Stimulated activated naive CD8-positive, alpha-beta T cell treated with anti-CD3 and anti-CD28 coated beads, Interleukin-15, amount 100 ng/mL, for 72 hours (primary cell): ENCODE measurements at regions not wholly inside any gene's neighbourhood (a gene's known extent, or its start where the extent isn't known, plus 50 kb on each side); places are given as distances from the start of the nearest gene placed in this dataset.
A peak's percentile ranks its signal among the peaks of the same experiment; 100 is the strongest.

ENCODE experiments used
- ATAC-seq: fragments of 150-1000 bp; cut with Tn5 transposase; 2 replicates; pipeline ENCODE4 v1.10.0; 2021; ENCODE audit warnings: mild to moderate bottlenecking, moderate library complexity
- DNase-seq, 2 donors: peaks; one replicate each; pipeline ENCODE4 v3.0.0; 2021 to 2022
- H3K27ac Mint-ChIP-seq, 2 donors: one replicate each; pipeline ENCODE4 v1.8.0; 2022; ENCODE audit warnings: mild to moderate bottlenecking in 2 of 2, mixed read lengths in 2 of 2, moderate library complexity in 2 of 2
- H3K27me3 Mint-ChIP-seq: one replicate; pipeline ENCODE4 v1.8.0; 2022; ENCODE audit warnings: mixed read lengths
- H3K4me1 Mint-ChIP-seq: one replicate; pipeline ENCODE4 v1.8.0; 2022; ENCODE audit warnings: mild to moderate bottlenecking, mixed read lengths
- H3K4me3 Mint-ChIP-seq, 2 donors: one replicate each; pipeline ENCODE4 v1.8.0; 2022; ENCODE audit warnings: mild to moderate bottlenecking in 2 of 2, mixed read lengths in 2 of 2, moderate library complexity in 1 of 2
- H3K9me3 Mint-ChIP-seq, 2 donors: one replicate each; pipeline ENCODE4 v1.8.0; 2022; ENCODE audit warnings: mixed read lengths in 2 of 2

DNA sequence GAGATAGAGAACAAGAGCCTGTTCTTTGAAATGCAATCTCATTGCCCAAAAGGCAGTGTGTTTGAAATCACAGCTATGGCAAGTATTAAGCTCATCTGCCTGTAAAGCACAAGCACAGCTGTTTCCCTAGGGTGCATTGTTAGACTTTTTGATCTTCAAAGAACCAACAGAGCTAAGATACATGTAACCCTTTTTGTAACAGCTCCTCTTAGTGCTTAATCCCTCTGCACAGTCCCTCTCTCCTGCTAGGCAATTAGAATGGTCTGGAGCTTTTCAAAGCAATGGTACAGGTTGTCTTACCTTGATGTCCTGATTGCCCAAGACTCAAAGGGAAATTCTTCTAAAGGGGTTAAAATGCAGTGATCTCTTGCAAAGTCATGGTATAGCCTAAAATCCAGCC lies 249.6 kb upstream of the CHRM2 start:
- Mint-ChIP-seq H3K9me3 (peaks cover 6 to 7% of the 10 kb centered on the region in 2 donors), H3K4me1 (no peaks in the 10 kb centered on the region), H3K27ac (no peak overlapping the region), H3K4me3 (no peak overlapping the region), H3K27me3 (no peaks in the 10 kb centered on the region)
- no peak for DNase-seq
- ATAC-seq, result no peak

GRCh38 chr7:136617176-136617575 lies 251.3 kb upstream of the CHRM2 start:
- no peak overlapping the region for H3K27ac Mint-ChIP-seq
- no peaks in the 10 kb centered on the region for H3K4me1 Mint-ChIP-seq
- ATAC-seq, result no peak
- H3K9me3 Mint-ChIP-seq, result peaks cover 13 to 15% of the 10 kb centered on the region in 2 donors
- H3K27me3 Mint-ChIP-seq, result no peaks in the 10 kb centered on the region
- no peak for DNase-seq
- no peak overlapping the region for H3K4me3 Mint-ChIP-seq

- H3K4me3 Mint-ChIP-seq, result no peak overlapping the region
- H3K27me3 Mint-ChIP-seq, result no peaks in the 10 kb centered on the region
- peaks cover 0 to 8% of the 10 kb centered on the region in 2 donors for H3K9me3 Mint-ChIP-seq
- H3K4me1 Mint-ChIP-seq, result no peaks in the 10 kb centered on the region
- ATAC-seq, result no peak
- no peak for DNase-seq
- no peak overlapping the region for H3K27ac Mint-ChIP-seq
These were observed 262.7 kb upstream of the CHRM2 start for GRCh38 chr7:136605532-136606329.

- Mint-ChIP-seq H3K27me3 (no peaks in the 10 kb centered on the region), H3K4me3 (no peak overlapping the region), H3K9me3 (no peaks in the 10 kb centered on the region), H3K27ac (no peak overlapping the region), H3K4me1 (no peaks in the 10 kb centered on the region)
- ATAC-seq, result no peak
- DNase-seq, result no peak
These were observed 266.7 kb upstream of the CHRM2 start for GRCh38 chr7:136601772-136602171.

DNA sequence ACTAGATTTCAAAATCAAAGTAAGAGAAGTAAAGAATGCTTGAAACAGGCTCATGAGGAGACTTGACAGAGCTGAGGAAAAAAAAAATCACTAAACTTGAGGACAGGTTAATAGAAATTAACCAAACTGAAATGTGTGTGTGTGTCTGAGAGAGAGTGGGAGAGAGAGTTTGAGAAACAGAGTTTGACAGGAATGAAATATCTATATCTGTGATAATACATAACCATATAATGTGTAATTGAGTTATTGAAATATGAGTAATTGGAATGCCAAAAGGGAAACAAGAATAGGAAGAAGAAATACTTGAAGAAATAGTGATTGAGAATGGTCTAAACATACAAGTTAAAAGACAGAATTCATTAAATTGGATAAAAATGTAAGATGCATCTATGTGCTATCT lies 268.0 kb upstream of the CHRM2 start:
- H3K9me3 Mint-ChIP-seq, result no peaks in the 10 kb centered on the region
- no peak for DNase-seq

DNA sequence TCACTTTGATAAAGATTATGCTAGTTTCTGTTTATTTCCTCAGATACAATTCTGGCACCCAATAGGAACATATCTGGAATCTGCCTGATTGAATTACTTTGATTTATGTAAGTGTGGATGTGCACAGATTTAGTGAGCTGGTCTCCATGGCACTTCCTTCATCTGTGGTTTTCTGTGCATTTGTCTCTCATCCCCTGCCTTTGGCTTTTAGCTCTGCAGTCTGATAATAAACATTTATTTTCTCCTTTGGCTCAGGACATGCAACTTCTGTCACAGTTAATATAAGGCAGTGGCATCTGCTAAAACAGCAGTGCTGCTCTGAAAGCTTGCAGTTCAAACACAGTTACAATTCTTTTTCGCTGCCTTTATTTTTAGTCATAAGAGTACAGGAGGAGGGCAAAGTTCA lies 273.7 kb upstream of the CHRM2 start:
- no peaks in the 10 kb centered on the region for H3K9me3 Mint-ChIP-seq
- DNase-seq, result no peak
- no peak for ATAC-seq
- no peak overlapping the region for H3K4me3 Mint-ChIP-seq
- H3K4me1 Mint-ChIP-seq, result no peaks in the 10 kb centered on the region
- no peaks in the 10 kb centered on the region for H3K27me3 Mint-ChIP-seq
- no peak overlapping the region for H3K27ac Mint-ChIP-seq

More for the DNA sequence above, 268.0 kb upstream of the CHRM2 start:
- no peak overlapping the region for H3K4me3 Mint-ChIP-seq
- no peaks in the 10 kb centered on the region for H3K27me3 Mint-ChIP-seq
- no peak overlapping the region for H3K27ac Mint-ChIP-seq
- no peaks in the 10 kb centered on the region for H3K4me1 Mint-ChIP-seq
- ATAC-seq, result no peak

DNA sequence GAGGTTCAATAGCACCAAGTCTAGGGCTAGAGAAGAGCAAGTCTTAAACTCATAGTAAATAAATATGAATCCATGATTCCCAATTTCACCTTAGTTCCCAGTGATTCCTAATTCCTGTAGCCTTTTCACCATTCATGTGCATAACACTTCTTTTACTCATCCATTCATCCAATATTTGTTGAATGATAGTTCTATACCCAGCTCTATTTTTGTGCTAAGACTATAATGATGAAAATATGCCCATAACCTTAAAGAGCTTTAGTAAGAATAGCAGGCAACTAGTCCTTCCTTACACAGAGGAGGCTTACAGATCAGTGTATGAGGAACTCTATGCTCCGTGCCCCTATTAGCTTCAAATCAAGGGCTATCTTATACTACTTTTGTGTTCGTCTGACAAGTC lies 280.2 kb upstream of the CHRM2 start:
- no peak overlapping the region for H3K27ac Mint-ChIP-seq
- no peaks in the 10 kb centered on the region for H3K27me3 Mint-ChIP-seq
- no peak overlapping the region for H3K4me3 Mint-ChIP-seq
- ATAC-seq, result no peak
- H3K9me3 Mint-ChIP-seq, result no peaks in the 10 kb centered on the region
- no peak for DNase-seq
- H3K4me1 Mint-ChIP-seq, result no peaks in the 10 kb centered on the region

GRCh38 chr7:136585954-136586670 lies 282.3 kb upstream of the CHRM2 start:
- H3K4me1 Mint-ChIP-seq, result no peaks in the 10 kb centered on the region
- H3K27ac Mint-ChIP-seq, result no peak overlapping the region

DNA sequence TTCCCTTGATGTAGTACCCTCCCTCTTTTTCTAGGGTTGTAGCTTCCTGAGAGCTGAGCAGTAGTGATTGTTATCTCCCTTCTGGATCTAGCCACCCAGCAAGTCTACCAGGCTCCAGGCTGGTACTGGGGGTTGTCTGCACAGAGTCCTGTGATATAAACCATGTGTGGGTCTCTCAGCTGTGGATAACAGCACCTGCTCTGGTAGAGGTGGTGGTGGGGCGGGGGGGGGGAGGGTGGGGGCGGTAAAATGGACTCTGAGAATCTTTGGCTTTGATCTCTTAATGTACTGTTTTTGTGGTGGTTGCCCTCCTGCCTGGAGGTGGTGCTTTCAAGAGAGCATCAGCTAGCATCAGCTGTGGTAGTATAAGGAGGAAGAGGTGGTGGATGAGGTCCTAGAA lies 302.0 kb upstream of the CHRM2 start:
- Mint-ChIP-seq H3K4me3 (no peak overlapping the region), H3K27ac (peak overlapping the region in 1 of 2 donors; percentile 51), H3K4me1 (no peaks in the 10 kb centered on the region), H3K27me3 (no peaks in the 10 kb centered on the region), H3K9me3 (peaks cover 28 to 34% of the 10 kb centered on the region in 2 donors)
- DNase-seq (no peak), ATAC-seq (no peak)

More at GRCh38 chr7:136585954-136586670, 282.3 kb upstream of the CHRM2 start:
- Mint-ChIP-seq H3K9me3 (peaks cover 0 to 3% of the 10 kb centered on the region in 2 donors), H3K4me3 (no peak overlapping the region), H3K27me3 (no peaks in the 10 kb centered on the region)
- DNase-seq (no peak), ATAC-seq (no peak)

- ATAC-seq (no peak), DNase-seq (no peak)
- Mint-ChIP-seq H3K4me1 (no peaks in the 10 kb centered on the region), H3K27me3 (no peaks in the 10 kb centered on the region), H3K9me3 (peaks cover 11 to 30% of the 10 kb centered on the region in 2 donors), H3K27ac (no peak overlapping the region), H3K4me3 (no peak overlapping the region)
These were observed 312.5 kb upstream of the CHRM2 start for GRCh38 chr7:136555933-136556332.

GRCh38 chr7:136551618-136552017 lies 316.8 kb upstream of the CHRM2 start:
- Mint-ChIP-seq H3K4me1 (no peaks in the 10 kb centered on the region), H3K27me3 (no peaks in the 10 kb centered on the region), H3K9me3 (peaks cover 7 to 8% of the 10 kb centered on the region in 2 donors), H3K27ac (no peak overlapping the region), H3K4me3 (no peak overlapping the region)
- DNase-seq, result no peak
- no peak for ATAC-seq

- H3K27ac Mint-ChIP-seq, result no peak overlapping the region
- no peaks in the 10 kb centered on the region for H3K4me1 Mint-ChIP-seq
- no peaks in the 10 kb centered on the region for H3K27me3 Mint-ChIP-seq
- no peak overlapping the region for H3K4me3 Mint-ChIP-seq
- peaks cover 0 to 10% of the 10 kb centered on the region in 2 donors for H3K9me3 Mint-ChIP-seq
- no peak for DNase-seq
- ATAC-seq, result no peak
These were observed 318.7 kb upstream of the CHRM2 start for GRCh38 chr7:136549756-136550155.

DNA sequence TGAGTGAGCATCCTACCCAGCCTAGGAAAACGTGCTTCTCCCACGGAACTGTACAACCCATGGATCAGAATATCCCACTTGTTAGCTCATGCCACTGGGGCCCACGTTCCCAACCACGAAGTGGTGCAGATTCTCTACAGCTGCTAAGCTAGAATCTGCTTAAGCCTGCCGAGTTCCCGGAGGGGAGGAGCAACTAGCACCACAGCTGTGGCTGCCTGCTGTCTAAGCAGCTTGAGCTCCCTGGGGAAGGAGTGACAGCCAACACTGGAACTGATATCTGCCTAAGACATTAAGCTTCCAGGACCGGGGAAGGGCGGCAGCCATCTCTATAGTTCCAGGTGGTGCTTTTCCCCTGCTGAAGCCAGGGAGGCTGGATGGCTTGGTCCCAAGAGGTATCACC lies 334.7 kb upstream of the CHRM2 start:
- Mint-ChIP-seq H3K9me3 (peaks cover 26 to 45% of the 10 kb centered on the region in 2 donors), H3K27me3 (no peaks in the 10 kb centered on the region), H3K4me3 (no peak overlapping the region), H3K27ac (no peak overlapping the region), H3K4me1 (no peaks in the 10 kb centered on the region)
- no peak for ATAC-seq
- no peak for DNase-seq

- no peaks in the 10 kb centered on the region for H3K27me3 Mint-ChIP-seq
- H3K4me1 Mint-ChIP-seq, result no peaks in the 10 kb centered on the region
- ATAC-seq, result no peak
- no peak overlapping the region for H3K4me3 Mint-ChIP-seq
- no peak overlapping the region for H3K27ac Mint-ChIP-seq
- no peak for DNase-seq
- peaks cover 23 to 36% of the 10 kb centered on the region in 2 donors for H3K9me3 Mint-ChIP-seq
These were observed 337.6 kb upstream of the CHRM2 start for GRCh38 chr7:136530831-136531230.

DNA sequence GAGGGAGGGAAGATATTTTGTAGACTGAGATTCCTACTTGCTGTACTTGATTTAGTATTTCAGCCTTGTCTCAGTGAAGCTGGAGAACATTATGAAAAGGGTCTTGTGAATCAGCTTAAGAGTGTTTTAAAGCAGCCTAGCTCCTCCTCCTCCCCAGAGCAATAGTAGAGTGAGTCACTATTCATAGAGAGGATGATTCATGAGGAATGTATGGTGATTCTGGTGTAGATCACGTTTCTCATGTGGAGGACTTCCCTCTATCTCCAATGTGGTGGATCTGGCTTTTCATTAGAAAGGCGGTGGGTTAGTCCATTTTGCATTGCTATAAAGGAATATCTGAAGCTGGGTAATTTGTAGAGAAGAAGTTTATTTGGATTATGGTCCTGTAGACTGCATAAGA lies 340.1 kb upstream of the CHRM2 start:
- H3K4me1 Mint-ChIP-seq, result no peaks in the 10 kb centered on the region
- no peak overlapping the region for H3K27ac Mint-ChIP-seq
- ATAC-seq (no peak), DNase-seq (no peak)
- H3K27me3 Mint-ChIP-seq, result no peaks in the 10 kb centered on the region
- peaks cover 14 to 24% of the 10 kb centered on the region in 2 donors for H3K9me3 Mint-ChIP-seq
- H3K4me3 Mint-ChIP-seq, result no peak overlapping the region

DNA sequence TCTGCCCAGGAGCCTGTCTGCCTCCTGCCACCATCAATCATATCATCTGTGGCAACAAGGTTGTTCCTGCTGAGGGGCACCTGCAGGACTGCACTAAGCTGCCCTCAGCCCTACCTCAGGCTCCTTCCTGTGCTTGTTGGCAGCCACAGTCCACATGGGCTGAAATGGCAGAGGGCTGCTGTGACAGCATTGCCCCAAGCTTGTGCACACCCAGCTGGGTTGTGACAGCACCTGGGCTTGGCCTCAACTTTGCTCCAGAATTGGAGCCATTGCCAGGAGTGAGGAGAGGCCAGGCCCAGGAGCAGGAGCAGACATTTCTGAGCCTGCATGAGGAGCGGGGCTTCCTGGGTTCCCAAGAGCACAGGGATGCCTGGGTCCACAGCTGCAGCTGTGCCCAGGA lies 340.9 kb upstream of the CHRM2 start:
- DNase-seq, result no peak
- ATAC-seq, result peak; percentile 42
- Mint-ChIP-seq H3K27ac (no peak overlapping the region), H3K27me3 (no peaks in the 10 kb centered on the region), H3K9me3 (peaks cover 14 to 16% of the 10 kb centered on the region in 2 donors), H3K4me3 (no peak overlapping the region), H3K4me1 (no peaks in the 10 kb centered on the region)
